Mesothelial cell of epicardium (in vitro differentiated cells): ENCODE measurements at regions not wholly inside any gene's neighbourhood (a gene's known extent, or its start where the extent isn't known, plus 50 kb on each side); places are given as distances from the start of the nearest gene placed in this dataset.

Experiments
- DNase-seq, 2 experiments: peaks; one replicate each; pipeline ENCODE4 v3.0.0; 2021; ENCODE audit warnings: low spot score in 2 of 2; ENCODE audit not compliant: unreplicated experiment in 2 of 2
- H3K27ac Mint-ChIP-seq: 2 replicates; pipeline ENCODE4 v1.8.0; 2021; ENCODE audit warnings: mixed read lengths
- H3K27me3 Mint-ChIP-seq: 2 replicates; pipeline ENCODE4 v1.8.0; 2021; ENCODE audit warnings: low read depth, mixed read lengths
- H3K36me3 Mint-ChIP-seq: 2 replicates; pipeline ENCODE4 v1.8.0; 2021; ENCODE audit warnings: mixed read lengths
- H3K4me1 Mint-ChIP-seq: 2 replicates; pipeline ENCODE4 v1.8.0; 2021; ENCODE audit warnings: mixed read lengths
- H3K4me3 Mint-ChIP-seq: 2 replicates; pipeline ENCODE4 v1.8.0; 2021; ENCODE audit warnings: mild to moderate bottlenecking, moderate library complexity, mixed read lengths
- H3K9me3 Mint-ChIP-seq: 2 replicates; pipeline ENCODE4 v1.8.0; 2021; ENCODE audit warnings: mixed read lengths
- CTCF ChIP-seq: fragments of 200-600 bp; sonication (generic); IDR thresholded peaks from one replicate; pipeline ENCODE4 v1.5.0; 2021; ENCODE audit warnings: antibody characterized with exemption; ENCODE audit not compliant: unreplicated experiment

- Mint-ChIP-seq H3K9me3 (peaks cover 17% of the 10 kb centered on the region), H3K4me1 (no peaks in the 10 kb centered on the region), H3K27ac (no peak overlapping the region), H3K27me3 (peaks cover 2% of the 10 kb centered on the region), H3K4me3 (no peak overlapping the region), H3K36me3 (no peaks in the 10 kb centered on the region)
- no peak for TF ChIP-seq CTCF
- no peak for DNase-seq
Measured at GRCh38 chr13:53158201-53158600, 129.6 kb downstream of the OLFM4 start.

- no peak overlapping the region for H3K4me3 Mint-ChIP-seq
- no peaks in the 10 kb centered on the region for H3K36me3 Mint-ChIP-seq
- no peaks in the 10 kb centered on the region for H3K4me1 Mint-ChIP-seq
- peaks cover under 1% of the 10 kb centered on the region for H3K27me3 Mint-ChIP-seq
- peaks cover 17% of the 10 kb centered on the region for H3K9me3 Mint-ChIP-seq
- no peak for DNase-seq
- no peak overlapping the region for H3K27ac Mint-ChIP-seq
- no peak for TF ChIP-seq CTCF
Measured at GRCh38 chr13:53159431-53159830, 130.8 kb downstream of the OLFM4 start.

GRCh38 chr13:53160211-53160610 lies 131.6 kb downstream of the OLFM4 start:
- Mint-ChIP-seq H3K36me3 (no peaks in the 10 kb centered on the region), H3K27me3 (no peaks in the 10 kb centered on the region), H3K4me3 (no peak overlapping the region), H3K27ac (no peak overlapping the region), H3K4me1 (peaks cover under 1% of the 10 kb centered on the region), H3K9me3 (peaks cover 17% of the 10 kb centered on the region)
- TF ChIP-seq CTCF: no peak
- DNase-seq: no peak

GRCh38 chr13:53161251-53161650 lies 132.6 kb downstream of the OLFM4 start:
- DNase-seq: no peak
- H3K4me3 Mint-ChIP-seq: no peak overlapping the region
- no peaks in the 10 kb centered on the region for H3K36me3 Mint-ChIP-seq
- H3K4me1 Mint-ChIP-seq: peaks cover 3% of the 10 kb centered on the region
- no peak overlapping the region for H3K27ac Mint-ChIP-seq
- H3K9me3 Mint-ChIP-seq: peaks cover 17% of the 10 kb centered on the region
- no peaks in the 10 kb centered on the region for H3K27me3 Mint-ChIP-seq
- TF ChIP-seq CTCF: no peak

- no peak overlapping the region for H3K4me3 Mint-ChIP-seq
- no peak for DNase-seq
- peaks cover 3% of the 10 kb centered on the region for H3K4me1 Mint-ChIP-seq
- H3K27me3 Mint-ChIP-seq: no peaks in the 10 kb centered on the region
- no peaks in the 10 kb centered on the region for H3K9me3 Mint-ChIP-seq
- no peaks in the 10 kb centered on the region for H3K36me3 Mint-ChIP-seq
- H3K27ac Mint-ChIP-seq: no peak overlapping the region
- no peak for TF ChIP-seq CTCF
Measured at GRCh38 chr13:53165261-53165660, 136.6 kb downstream of the OLFM4 start.

- H3K27ac Mint-ChIP-seq: no peak overlapping the region
- peaks cover 3% of the 10 kb centered on the region for H3K4me1 Mint-ChIP-seq
- H3K36me3 Mint-ChIP-seq: no peaks in the 10 kb centered on the region
- H3K4me3 Mint-ChIP-seq: no peak overlapping the region
- H3K9me3 Mint-ChIP-seq: no peaks in the 10 kb centered on the region
- no peak for TF ChIP-seq CTCF
- no peak for DNase-seq
- H3K27me3 Mint-ChIP-seq: no peaks in the 10 kb centered on the region
Measured at GRCh38 chr13:53167561-53167960, 138.9 kb downstream of the OLFM4 start.
